GM19043 (cell line): ENCODE measurements at regions not wholly inside any gene's neighbourhood (a gene's known extent, or its start where the extent isn't known, plus 50 kb on each side); places are given as distances from the start of the nearest gene placed in this dataset.
"Not testable (repeated sequence)": the region's sequence is repeated elsewhere in the genome, so short reads cannot be mapped to it uniquely, and the experiment has no call there.

Experiments
- ATAC-seq: cut with Tn5 transposase; IDR thresholded peaks from one replicate; pipeline ENCODE4 v1.9.1; 2021; ENCODE audit warnings: low read depth; ENCODE audit not compliant: unreplicated experiment

GRCh38 chr6:14873781-14874441, 372.0 kb upstream of the JARID2 start:
- ATAC-seq, result no peak

GRCh38 chr6:14874975-14875480, 370.8 kb upstream of the JARID2 start:
- no peak for ATAC-seq

- peak; percentile 59 for ATAC-seq
Measured at GRCh38 chr6:14875481-14876063, 370.3 kb upstream of the JARID2 start.

GRCh38 chr6:14876778-14877613, 368.9 kb upstream of the JARID2 start:
- peak; percentile 57 for ATAC-seq

- no peak for ATAC-seq
Measured at GRCh38 chr6:14877758-14878157, 368.1 kb upstream of the JARID2 start.

GRCh38 chr6:14880052-14880451, 365.8 kb upstream of the JARID2 start:
- ATAC-seq, result no peak

- no peak for ATAC-seq
Measured at GRCh38 chr6:14880677-14881076, 365.2 kb upstream of the JARID2 start.

GRCh38 chr6:14881398-14881797, 364.5 kb upstream of the JARID2 start:
- no peak for ATAC-seq

- ATAC-seq, result no peak
Measured at GRCh38 chr6:14882394-14883026, 363.4 kb upstream of the JARID2 start.

- no peak for ATAC-seq
Measured at GRCh38 chr6:14883921-14884320, 361.9 kb upstream of the JARID2 start.

- ATAC-seq, result no peak
Measured at GRCh38 chr6:14885498-14885897, 360.4 kb upstream of the JARID2 start.

- ATAC-seq, result no peak
Measured at GRCh38 chr6:14887181-14887580, 358.7 kb upstream of the JARID2 start.

GRCh38 chr6:14887986-14888574, 357.8 kb upstream of the JARID2 start:
- no peak for ATAC-seq

GRCh38 chr6:14888575-14889000, 357.3 kb upstream of the JARID2 start:
- no peak for ATAC-seq

- no peak for ATAC-seq
Measured at GRCh38 chr6:14889188-14889587, 356.7 kb upstream of the JARID2 start.

GRCh38 chr6:14889611-14890593, 356.0 kb upstream of the JARID2 start:
- no peak for ATAC-seq

- not testable (repeated sequence) for ATAC-seq
Measured at GRCh38 chr6:14891820-14892375, 354.0 kb upstream of the JARID2 start.

GRCh38 chr6:14894105-14894504, 351.8 kb upstream of the JARID2 start:
- no peak for ATAC-seq

GRCh38 chr6:14896475-14896874, 349.4 kb upstream of the JARID2 start:
- no peak for ATAC-seq
